Skeletal muscle cell (primary cell): ENCODE measurements at regions not wholly inside any gene's neighbourhood (a gene's known extent, or its start where the extent isn't known, plus 50 kb on each side); places are given as distances from the start of the nearest gene placed in this dataset.

Source experiments
- DNase-seq: peaks from one replicate; pipeline ENCODE4 v3.0.0-alpha.2; 2010; ENCODE audit warnings: low read depth
- H3K4me3 ChIP-seq: 2 replicates; pipeline ENCODE4 v1.5.1; 2011; ENCODE audit warnings: low read depth, mild to moderate bottlenecking, control low read depth, low read length, moderate library complexity

- no peak overlapping the region for H3K4me3 ChIP-seq
- DNase-seq = no peak
Observed at GRCh38 chr15:89421219-89421618, 75.2 kb downstream of the RHCG start.

DNA sequence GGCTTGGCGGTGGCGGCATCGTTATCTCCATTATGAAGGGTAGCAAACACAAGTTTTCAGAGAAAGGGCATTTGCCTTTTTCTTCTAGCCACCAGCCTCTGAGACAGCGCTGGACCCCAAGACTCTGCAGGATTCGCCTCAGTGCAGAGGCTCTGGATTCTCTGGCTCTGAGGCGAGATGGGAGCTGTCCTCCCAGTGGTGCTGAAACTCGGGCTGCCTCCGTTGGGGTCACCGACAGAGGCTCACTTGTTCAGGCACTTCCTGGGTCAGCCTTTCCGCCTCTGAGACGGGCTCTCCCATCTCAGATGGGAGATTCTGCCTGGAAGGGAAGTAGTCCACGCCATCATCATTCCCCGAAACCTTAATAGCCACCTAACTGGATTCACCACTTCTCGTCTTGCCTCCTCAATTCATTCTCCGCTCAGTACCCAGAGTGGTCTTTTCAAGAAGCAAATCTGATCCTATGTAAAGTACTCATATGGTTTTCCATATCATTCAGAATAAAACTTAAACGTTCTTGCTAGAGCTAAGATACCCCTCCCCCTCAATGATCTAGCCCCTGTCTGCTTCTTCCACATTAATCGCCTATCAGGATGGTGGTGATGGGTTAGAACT is 76.9 kb downstream of the RHCG start:
- H3K4me3 ChIP-seq = no peak overlapping the region
- no peak for DNase-seq

DNA sequence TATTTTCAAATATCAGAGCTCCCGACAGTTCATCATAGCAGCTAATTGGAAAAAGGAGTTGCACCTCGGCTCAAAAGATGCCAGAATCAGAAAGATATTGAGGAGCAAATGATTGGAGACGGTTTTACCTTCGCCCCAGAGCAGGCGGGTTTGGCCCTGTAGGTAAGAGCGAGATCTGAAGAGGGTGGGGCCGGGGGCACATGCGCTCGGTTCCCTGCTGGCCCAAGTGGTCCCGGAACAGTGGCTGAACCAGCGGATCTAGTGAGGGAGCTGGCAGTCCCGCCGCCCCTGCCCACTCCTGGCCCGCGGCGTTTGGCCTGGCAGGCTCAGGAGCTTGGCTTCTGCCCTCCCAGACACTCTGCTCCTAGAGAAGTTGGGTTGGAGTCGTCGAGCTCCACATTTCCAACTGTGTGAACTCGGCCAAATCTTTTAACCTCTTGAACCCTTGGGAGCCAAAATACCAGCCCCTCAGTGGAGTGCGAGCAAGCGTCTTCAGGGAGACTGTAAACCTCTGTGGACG is 79.1 kb downstream of the RHCG start:
- H3K4me3 ChIP-seq = no peak overlapping the region
- no peak for DNase-seq

DNA sequence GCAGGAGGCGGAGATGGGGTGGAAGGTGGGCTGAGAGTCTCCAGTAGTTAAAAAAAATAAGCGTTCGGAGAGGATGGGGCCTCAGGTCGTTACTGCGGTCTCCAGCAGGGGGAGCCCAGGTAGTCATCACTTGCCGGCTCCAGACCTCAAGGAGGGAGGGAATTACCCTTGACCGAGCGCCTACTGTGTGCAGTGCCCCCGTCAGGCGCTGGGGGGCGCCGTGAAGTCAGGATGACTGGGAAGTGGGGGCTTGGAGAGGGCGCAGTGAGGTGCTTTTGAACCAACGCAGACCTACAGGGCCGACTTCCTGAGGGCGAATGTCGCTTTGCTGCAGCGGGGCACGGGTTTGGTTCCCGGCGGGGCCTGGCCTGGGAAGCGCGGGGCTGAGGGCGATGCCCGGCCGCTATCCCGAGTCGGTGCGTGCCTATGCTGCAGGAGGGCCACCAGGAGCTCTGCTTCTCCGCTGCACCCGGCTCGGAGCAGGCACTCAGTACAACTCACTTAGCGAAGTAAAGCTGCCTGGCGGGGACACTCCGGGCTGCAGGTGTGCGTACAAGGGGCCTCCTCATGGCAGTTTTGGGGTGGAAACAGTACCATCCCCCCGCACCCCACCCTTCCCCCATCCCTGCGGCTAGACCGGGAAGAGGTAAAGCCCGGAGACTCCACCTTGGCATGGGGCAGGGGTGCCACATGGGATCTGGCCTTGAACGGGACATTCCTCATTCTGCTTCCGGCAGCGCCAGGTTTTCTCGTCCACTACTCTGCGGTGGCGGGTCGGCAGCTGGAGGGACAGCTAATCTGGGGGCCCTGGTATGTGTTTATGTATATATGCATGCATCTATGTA is 79.8 kb downstream of the RHCG start:
- DNase-seq = no peak
- H3K4me3 ChIP-seq = no peak overlapping the region

DNA sequence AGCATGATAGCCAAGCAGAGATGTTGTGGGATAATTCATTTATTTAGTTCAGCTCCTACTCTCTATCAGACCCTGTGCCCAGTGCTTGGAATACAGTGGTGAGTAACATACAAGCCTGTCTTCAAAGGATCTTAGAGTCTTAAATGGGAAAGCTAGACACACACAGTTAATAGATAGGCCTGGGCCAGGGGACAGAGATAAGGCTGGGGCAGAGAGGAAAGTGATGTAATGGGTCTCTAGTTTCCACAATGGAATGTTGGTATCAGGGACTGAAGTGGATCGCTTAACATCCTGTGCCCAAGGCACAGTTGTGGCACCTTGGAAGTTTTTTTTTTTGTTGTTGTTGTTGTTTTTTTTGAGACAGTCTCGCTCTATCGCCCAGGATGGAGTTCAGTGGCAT is 79.9 kb upstream of the POLG start:
- H3K4me3 ChIP-seq = no peak overlapping the region
- DNase-seq = no peak

- no peak overlapping the region for H3K4me3 ChIP-seq
- no peak for DNase-seq
Observed at GRCh38 chr15:89413877-89414276, 79.3 kb upstream of the POLG start.

- no peak for DNase-seq
- H3K4me3 ChIP-seq = no peak overlapping the region
Observed at GRCh38 chr15:89412905-89413411, 78.3 kb upstream of the POLG start.

DNA sequence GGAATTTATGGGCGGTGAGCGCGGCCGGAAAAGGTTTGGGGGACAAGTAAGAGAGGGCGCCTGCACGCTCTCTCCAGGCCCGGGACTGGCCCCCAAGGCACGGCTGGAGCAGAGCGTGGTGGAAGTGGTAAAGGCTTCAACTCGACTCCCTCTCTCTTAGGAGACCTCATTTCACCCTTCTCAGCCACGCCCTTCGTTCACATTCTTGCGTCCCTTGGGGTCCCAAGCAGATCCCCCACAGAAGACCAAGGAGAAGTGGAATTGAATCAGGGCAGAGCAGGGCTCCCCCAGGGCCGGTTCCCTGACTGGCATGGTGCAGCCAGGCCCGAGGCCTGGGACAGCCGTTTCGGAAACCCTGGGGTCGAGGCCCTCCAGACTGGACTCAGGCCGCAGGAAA is 75.4 kb upstream of the POLG start:
- DNase-seq = no peak
- no peak overlapping the region for H3K4me3 ChIP-seq

DNA sequence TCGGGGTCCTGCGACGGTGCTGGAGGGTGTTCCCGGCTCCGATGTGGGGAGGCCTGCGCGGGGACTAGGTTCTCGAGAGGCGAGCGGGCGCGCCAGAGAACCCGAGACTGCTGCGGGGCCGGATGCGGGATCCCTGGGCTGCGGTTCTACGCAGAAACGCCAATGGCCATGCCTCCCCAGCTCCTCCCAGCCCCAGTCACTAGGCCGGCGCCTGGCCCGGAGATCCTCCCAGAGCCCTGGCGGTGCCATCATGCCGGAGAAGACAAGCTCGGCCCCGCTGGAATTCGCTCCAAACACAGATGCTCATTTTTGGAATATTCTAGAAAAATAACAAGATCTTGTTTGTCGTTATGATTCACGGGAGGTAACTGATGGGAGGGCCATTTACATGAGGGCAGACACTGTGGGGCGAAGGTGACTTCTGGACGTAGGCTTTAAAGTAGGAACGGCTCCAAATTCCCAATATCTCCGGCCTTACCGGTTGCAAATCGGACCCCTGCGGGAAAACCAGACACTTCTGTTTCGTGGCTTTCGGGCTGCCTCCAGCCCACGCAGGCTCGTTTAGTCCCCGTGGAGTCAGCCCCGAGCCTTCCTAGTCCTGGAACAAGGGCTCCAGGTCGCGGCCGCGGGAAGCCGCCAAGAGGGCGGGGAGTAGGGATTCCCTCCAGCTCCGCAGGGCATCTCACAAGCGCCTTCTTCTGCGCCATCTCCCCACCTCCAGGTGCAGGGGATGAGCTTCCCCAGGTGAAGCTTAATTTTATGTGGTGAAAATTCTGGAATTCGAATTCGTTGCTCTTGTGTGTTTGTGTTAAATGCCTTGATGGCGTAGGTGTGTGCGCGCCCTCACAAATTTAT is 74.8 kb upstream of the POLG start:
- no peak for DNase-seq
- peak overlapping the region; percentile 31 for H3K4me3 ChIP-seq

DNA sequence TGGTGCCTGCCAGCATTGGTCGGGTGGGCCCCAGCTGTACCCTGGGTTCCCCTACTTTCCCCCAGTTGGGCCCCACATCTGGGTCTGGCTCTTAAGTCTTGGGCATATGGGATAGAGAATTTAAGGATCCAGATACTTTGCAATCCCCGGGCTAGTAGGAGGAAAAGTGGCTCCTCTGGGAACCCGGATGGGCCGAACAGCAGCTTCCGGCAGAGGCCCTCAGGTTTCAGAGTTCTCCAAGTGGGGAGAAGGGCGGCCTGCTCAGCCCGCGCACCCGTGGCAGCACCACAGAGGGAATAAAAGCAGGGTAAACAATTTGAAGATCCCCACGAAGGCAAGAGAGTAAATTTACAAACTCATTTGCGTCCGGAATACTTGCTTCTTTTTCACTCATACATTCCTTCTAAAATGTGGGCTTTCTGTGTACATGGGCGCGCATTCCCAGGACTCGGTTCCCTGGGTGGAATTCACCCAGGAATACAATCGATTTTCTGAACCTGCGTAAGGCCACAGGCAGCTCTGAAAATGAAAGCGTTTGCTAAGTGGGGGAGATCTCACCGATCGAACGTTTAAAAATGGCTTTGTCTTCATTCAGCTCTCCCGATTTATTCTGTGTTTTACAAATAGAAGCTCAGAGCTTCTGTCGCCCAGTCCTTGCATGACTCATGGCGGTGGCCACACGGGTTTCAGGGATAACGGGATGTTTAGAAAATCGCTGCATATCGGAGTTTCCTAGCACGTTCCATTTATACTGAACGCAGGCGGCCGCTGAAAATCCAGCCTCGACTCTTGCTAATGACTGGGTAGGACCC is 74.0 kb upstream of the POLG start:
- peak overlapping the region; percentile 31 for H3K4me3 ChIP-seq
- DNase-seq = no peak

DNA sequence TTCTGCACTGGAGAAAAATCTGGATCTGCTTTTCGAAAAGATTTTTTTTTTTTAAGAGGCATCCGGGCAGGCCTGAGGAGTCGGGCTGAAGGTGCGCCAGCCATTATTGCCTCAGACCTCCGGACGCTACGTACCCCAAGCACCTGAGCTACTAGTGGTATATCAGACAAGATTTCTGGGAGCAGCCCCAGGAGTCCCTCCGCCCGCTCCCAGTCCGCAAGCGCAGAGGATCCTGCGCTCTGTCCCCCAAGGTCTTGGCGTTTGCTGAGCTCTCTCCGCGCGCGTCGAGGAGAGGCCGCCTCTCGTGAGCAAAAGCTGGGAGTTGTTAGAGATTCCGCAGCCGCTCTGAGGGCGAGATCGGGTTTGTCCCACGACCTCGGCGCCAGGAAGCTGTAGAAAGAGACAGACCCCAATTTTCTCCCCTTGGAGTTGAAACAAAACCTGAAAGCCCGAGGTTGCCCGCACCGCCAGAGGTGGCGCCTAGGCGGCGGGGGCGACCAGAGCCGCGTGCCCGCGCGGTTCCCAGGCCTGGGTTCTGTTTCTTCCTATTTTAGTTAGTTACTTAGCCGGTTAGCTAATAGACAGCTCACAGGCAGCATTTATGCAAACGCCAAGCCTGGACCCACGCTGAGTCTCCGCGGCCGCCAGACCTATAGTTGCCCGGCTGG is 72.5 kb upstream of the POLG start:
- no peak overlapping the region for H3K4me3 ChIP-seq
- DNase-seq = no peak

- peak overlapping the region; percentile 31 for H3K4me3 ChIP-seq
Observed at GRCh38 chr15:89406218-89406939, 71.8 kb upstream of the POLG start.

DNA sequence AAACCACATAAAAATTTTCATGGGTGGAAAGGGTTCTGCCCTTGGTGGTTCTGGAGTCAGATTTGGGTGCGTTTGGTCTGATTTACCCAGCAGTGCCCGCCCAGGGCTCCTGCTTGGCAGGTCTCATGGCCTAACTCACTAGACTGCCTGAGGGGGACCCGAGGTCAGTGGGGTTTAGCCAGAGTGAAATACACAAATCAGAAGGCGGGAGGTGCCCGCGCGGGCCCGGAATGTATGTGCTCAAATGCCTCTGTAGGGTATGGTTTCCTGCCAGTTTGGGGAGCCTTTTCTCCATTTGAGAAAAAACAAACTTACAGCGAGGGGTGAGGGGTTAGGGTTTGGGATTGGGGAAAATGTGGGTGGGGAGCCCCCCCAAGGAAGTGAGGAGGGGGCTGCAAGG is 70.9 kb upstream of the POLG start:
- no peak for DNase-seq
- H3K4me3 ChIP-seq = no peak overlapping the region

More at GRCh38 chr15:89406218-89406939, 71.8 kb upstream of the POLG start:
- no peak for DNase-seq

DNA sequence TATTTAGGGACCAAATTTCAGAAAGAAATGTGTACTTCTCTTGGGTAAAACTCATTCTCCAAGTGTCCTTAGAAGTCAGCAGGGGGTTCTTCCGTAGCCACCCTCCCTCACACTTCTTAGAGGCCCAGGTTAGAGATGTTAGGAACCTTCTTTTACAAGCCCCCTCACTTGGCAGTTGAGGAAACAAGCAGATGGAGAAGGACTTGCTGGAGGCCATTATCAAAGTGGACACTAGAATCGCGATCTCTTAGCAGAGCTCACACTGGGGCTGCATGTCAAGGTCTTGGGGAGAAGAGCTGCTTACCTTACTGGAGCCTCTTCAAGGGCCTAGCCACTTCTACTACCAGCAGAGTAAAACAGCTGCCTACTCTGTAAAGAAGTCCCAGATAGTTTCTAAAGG is 69.4 kb upstream of the POLG start:
- H3K4me3 ChIP-seq = no peak overlapping the region
- DNase-seq = no peak

- no peak for DNase-seq
Observed at GRCh38 chr15:89402518-89402805, 67.8 kb upstream of the POLG start.

GRCh38 chr15:89401631-89402517 is 67.2 kb upstream of the POLG start:
- DNase-seq = peak; percentile 22
- peak overlapping the region; percentile 9 for H3K4me3 ChIP-seq

More at GRCh38 chr15:89402518-89402805, 67.8 kb upstream of the POLG start:
- no peak overlapping the region for H3K4me3 ChIP-seq
